Progenitor cell of endocrine pancreas (in vitro differentiated cells): ENCODE measurements at regions not wholly inside any gene's neighbourhood (a gene's known extent, or its start where the extent isn't known, plus 50 kb on each side); places are given as distances from the start of the nearest gene placed in this dataset.

ENCODE experiments used
- DNase-seq: peaks from one replicate; pipeline ENCODE4 v3.0.0; 2021; ENCODE audit warnings: low spot score; ENCODE audit not compliant: unreplicated experiment
- H3K27ac Mint-ChIP-seq: 2 replicates; pipeline ENCODE4 v1.8.0; 2021; ENCODE audit warnings: mild to moderate bottlenecking, moderate library complexity, mixed read lengths
- H3K27me3 Mint-ChIP-seq: 2 replicates; pipeline ENCODE4 v1.8.0; 2021; ENCODE audit warnings: mixed read lengths
- H3K36me3 Mint-ChIP-seq: 2 replicates; pipeline ENCODE4 v1.8.0; 2022; ENCODE audit warnings: mixed read lengths; ENCODE audit not compliant: insufficient read depth
- H3K4me1 Mint-ChIP-seq: 2 replicates; pipeline ENCODE4 v1.8.0; 2021; ENCODE audit warnings: low read depth, mixed read lengths
- H3K4me3 Mint-ChIP-seq: 2 replicates; pipeline ENCODE4 v1.8.0; 2021; ENCODE audit warnings: low read depth, mild to moderate bottlenecking, moderate library complexity, mixed read lengths
- H3K9me3 Mint-ChIP-seq: 2 replicates; pipeline ENCODE4 v1.8.0; 2021; ENCODE audit warnings: low read depth, mixed read lengths
- TF ChIP-seq, protein P1 (sequence below): fragments of 200-600 bp; sonication (generic); IDR thresholded peaks from one replicate; pipeline ENCODE4 v1.5.0; 2021; ENCODE audit warnings: antibody characterized with exemption, mild to moderate bottlenecking; ENCODE audit not compliant: unreplicated experiment

GRCh38 chr22:46057246-46058090, 80.5 kb upstream of the WNT7B start:
- H3K4me1 Mint-ChIP-seq: peaks cover 3% of the 10 kb centered on the region
- peaks cover 71% of the 10 kb centered on the region for H3K27me3 Mint-ChIP-seq
- H3K9me3 Mint-ChIP-seq: no peaks in the 10 kb centered on the region
- no peak overlapping the region for H3K27ac Mint-ChIP-seq
- TF ChIP-seq, protein P1, sequence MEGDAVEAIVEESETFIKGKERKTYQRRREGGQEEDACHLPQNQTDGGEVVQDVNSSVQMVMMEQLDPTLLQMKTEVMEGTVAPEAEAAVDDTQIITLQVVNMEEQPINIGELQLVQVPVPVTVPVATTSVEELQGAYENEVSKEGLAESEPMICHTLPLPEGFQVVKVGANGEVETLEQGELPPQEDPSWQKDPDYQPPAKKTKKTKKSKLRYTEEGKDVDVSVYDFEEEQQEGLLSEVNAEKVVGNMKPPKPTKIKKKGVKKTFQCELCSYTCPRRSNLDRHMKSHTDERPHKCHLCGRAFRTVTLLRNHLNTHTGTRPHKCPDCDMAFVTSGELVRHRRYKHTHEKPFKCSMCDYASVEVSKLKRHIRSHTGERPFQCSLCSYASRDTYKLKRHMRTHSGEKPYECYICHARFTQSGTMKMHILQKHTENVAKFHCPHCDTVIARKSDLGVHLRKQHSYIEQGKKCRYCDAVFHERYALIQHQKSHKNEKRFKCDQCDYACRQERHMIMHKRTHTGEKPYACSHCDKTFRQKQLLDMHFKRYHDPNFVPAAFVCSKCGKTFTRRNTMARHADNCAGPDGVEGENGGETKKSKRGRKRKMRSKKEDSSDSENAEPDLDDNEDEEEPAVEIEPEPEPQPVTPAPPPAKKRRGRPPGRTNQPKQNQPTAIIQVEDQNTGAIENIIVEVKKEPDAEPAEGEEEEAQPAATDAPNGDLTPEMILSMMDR: no peak
- no peaks in the 10 kb centered on the region for H3K36me3 Mint-ChIP-seq
- no peak for DNase-seq
- H3K4me3 Mint-ChIP-seq: no peak overlapping the region

- H3K27ac Mint-ChIP-seq: no peak overlapping the region
- no peak overlapping the region for H3K4me3 Mint-ChIP-seq
- TF ChIP-seq, protein P1: no peak
- H3K27me3 Mint-ChIP-seq: peaks cover 72% of the 10 kb centered on the region
- DNase-seq: no peak
- no peaks in the 10 kb centered on the region for H3K9me3 Mint-ChIP-seq
- H3K4me1 Mint-ChIP-seq: peaks cover 3% of the 10 kb centered on the region
- no peaks in the 10 kb centered on the region for H3K36me3 Mint-ChIP-seq
Observed at GRCh38 chr22:46058091-46058420, 81.1 kb upstream of the WNT7B start.

DNA sequence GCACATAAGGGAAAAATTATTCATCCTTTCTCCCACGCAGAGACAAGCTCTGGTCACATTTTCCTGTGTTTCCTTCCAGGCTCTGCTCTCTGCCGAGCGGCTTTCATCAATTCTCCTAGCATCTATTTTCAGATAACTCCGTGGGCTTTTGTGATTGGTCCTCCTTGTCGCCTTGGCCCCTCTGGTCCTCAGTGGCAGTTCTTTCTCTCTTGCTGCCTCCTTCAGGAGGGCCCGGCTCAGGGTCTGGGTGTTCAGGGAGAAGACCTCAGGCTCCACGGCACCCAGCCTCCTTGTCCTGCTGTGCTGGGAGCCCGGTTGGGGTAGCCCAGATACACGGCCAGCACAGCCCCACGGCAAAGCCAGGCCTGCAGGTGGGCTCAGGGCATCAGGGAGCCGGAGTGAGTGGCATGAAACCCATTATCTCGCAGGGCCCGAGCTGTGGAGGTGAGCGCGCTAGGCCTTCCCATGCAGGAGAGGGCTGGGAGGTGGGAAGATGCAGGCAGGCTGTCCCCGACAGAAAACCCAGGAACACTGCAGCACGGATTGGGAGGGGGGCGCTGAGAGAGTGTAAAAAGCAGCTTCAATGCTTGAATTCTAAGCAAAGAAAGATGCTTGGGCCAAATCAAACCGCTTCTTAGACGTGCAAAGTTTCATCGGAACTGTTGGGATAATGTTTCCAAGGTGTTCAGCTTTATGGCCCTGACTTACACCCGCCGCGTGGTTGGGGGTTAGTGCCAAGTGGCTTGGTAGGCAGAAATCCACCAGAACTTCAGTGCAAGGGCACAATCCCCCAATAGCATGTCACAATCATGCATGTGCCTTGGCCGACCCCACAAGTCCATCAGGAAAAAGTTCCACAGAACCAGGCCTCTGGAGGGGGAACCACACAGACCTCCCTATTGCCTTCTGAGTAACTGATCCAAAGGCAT, 81.9 kb upstream of the WNT7B start:
- peaks cover 77% of the 10 kb centered on the region for H3K27me3 Mint-ChIP-seq

GRCh38 chr22:46060292-46061123, 83.5 kb upstream of the WNT7B start:
- no peaks in the 10 kb centered on the region for H3K4me1 Mint-ChIP-seq
- no peak overlapping the region for H3K27ac Mint-ChIP-seq
- TF ChIP-seq, protein P1: no peak
- peaks cover 83% of the 10 kb centered on the region for H3K27me3 Mint-ChIP-seq
- DNase-seq: no peak
- no peaks in the 10 kb centered on the region for H3K9me3 Mint-ChIP-seq
- no peak overlapping the region for H3K4me3 Mint-ChIP-seq
- no peaks in the 10 kb centered on the region for H3K36me3 Mint-ChIP-seq

More for the DNA sequence above, 81.9 kb upstream of the WNT7B start:
- TF ChIP-seq, protein P1: no peak
- Mint-ChIP-seq H3K4me1 (no peaks in the 10 kb centered on the region), H3K4me3 (no peak overlapping the region), H3K27ac (no peak overlapping the region), H3K36me3 (no peaks in the 10 kb centered on the region), H3K9me3 (no peaks in the 10 kb centered on the region)
- DNase-seq: no peak

- H3K27me3 Mint-ChIP-seq: peaks cover 85% of the 10 kb centered on the region
- no peak overlapping the region for H3K4me3 Mint-ChIP-seq
- no peaks in the 10 kb centered on the region for H3K4me1 Mint-ChIP-seq
- TF ChIP-seq, protein P1: no peak
- H3K36me3 Mint-ChIP-seq: no peaks in the 10 kb centered on the region
- no peaks in the 10 kb centered on the region for H3K9me3 Mint-ChIP-seq
- no peak overlapping the region for H3K27ac Mint-ChIP-seq
- DNase-seq: no peak
Observed at GRCh38 chr22:46061124-46061500, 84.2 kb upstream of the WNT7B start.
